ENCODE measurements at regions not wholly inside any gene's neighbourhood (a gene's known extent, or its start where the extent isn't known, plus 50 kb on each side); places are given as distances from the start of the nearest gene placed in this dataset.

DNA sequence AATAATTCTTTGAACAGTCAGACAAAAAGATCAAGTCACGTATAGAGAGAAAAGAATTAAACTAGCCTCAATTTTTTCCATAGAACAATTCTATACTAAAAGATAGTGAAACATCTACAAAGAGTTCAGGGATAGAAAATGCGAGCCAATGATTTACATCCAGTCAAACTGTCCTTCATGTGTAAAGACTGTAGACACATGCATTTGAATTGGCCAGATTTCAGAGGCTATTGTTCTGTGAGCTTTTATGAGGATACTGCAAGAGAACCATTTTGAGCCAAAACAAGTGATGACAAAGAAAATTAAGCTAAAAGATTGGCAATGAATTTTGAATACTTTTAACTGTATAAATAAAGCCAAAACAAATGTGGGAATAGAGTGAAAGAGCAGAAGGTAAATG is 1230.3 kb downstream of the RPA4 start:
- no peak for TF ChIP-seq YY1 (IDR thresholded peaks at IDR 0.05; ENCODE audit: low read depth)
- no peak for TF ChIP-seq EP300 (IDR thresholded peaks at IDR 0.05; ENCODE audit: borderline replicate concordance)
- TF ChIP-seq, protein P1, sequence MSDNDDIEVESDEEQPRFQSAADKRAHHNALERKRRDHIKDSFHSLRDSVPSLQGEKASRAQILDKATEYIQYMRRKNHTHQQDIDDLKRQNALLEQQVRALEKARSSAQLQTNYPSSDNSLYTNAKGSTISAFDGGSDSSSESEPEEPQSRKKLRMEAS (IDR thresholded peaks at IDR 0.05), result no peak

All from Ishikawa (cell line).